ENCODE measurements at regions not wholly inside any gene's neighbourhood (a gene's known extent, or its start where the extent isn't known, plus 50 kb on each side); places are given as distances from the start of the nearest gene placed in this dataset.

GRCh38 chr1:102655034-102655433 is 453.3 kb downstream of the COL11A1 start:
- H3K23ac ChIP-seq (ENCODE audit: low read length), result no peak overlapping the region
- H3K27ac ChIP-seq (ENCODE audit: low read depth, low read length), result no peak overlapping the region
- H3K14ac ChIP-seq (ENCODE audit: low read length), result no peak overlapping the region
- H3K9me3 ChIP-seq (ENCODE audit: insufficient read depth, low read depth, low read length), result no peaks in the 10 kb centered on the region
- H2BK12ac ChIP-seq (ENCODE audit: low read length), result no peak overlapping the region
- no peak overlapping the region for H4K8ac ChIP-seq (ENCODE audit: low read depth, low read length)
- DNase-seq, result no peak
- H3K9ac ChIP-seq (ENCODE audit: low read length), result no peak overlapping the region
- no peak overlapping the region for H2AFZ ChIP-seq (ENCODE audit: insufficient read depth, low read length, poor library complexity)
- H3K18ac ChIP-seq (ENCODE audit: low read length), result no peak overlapping the region
- H3K36me3 ChIP-seq (ENCODE audit: control insufficient read depth in 1 of 2, insufficient read depth in 2 of 2, low read length in 2 of 2), result no peaks in the 10 kb centered on the region
- H2BK5ac ChIP-seq (ENCODE audit: low read depth, low read length, poor library complexity), result no peak overlapping the region
- H3K4me2 ChIP-seq (ENCODE audit: low read length), result no peak overlapping the region
- no CpG with 5 or more reads among the region's 8 CpGs for WGBS (ENCODE audit: extremely low coverage, insufficient coverage, insufficient read length)
- no peaks in the 10 kb centered on the region for H3K27me3 ChIP-seq (ENCODE audit: insufficient read depth, low read length)
- H2AK5ac ChIP-seq (ENCODE audit: low read length), result no peak overlapping the region
- no peak overlapping the region for H4K12ac ChIP-seq (ENCODE audit: low read depth, low read length)
- no peak overlapping the region for H3K4me3 ChIP-seq (ENCODE audit: low read depth, low read length)
- no peaks in the 10 kb centered on the region for H3K79me1 ChIP-seq (ENCODE audit: low read length)
- H3K4ac ChIP-seq (ENCODE audit: low read depth, low read length), result no peak overlapping the region
- H3K4me1 ChIP-seq (ENCODE audit: control insufficient read depth in 1 of 2, insufficient read depth in 2 of 2, low read length in 2 of 2), result no peaks in the 10 kb centered on the region
- H2BK120ac ChIP-seq (ENCODE audit: insufficient read depth, low read length, poor library complexity), result no peak overlapping the region
- no peak overlapping the region for H4K91ac ChIP-seq (ENCODE audit: low read depth, low read length)
- H3K79me2 ChIP-seq (ENCODE audit: control insufficient read depth, insufficient read depth, low read length, poor library complexity), result no peaks in the 10 kb centered on the region

- DNase-seq, result peak in 1 of 2 donors; percentile 32
- Histone ChIP-seq H3K79me1 (ENCODE audit: low read length) (no peaks in the 10 kb centered on the region), H2BK5ac (ENCODE audit: low read depth, low read length, poor library complexity) (no peak overlapping the region), H3K4me1 (ENCODE audit: control insufficient read depth in 1 of 2, insufficient read depth in 2 of 2, low read length in 2 of 2) (no peaks in the 10 kb centered on the region), H2AK5ac (ENCODE audit: low read length) (no peak overlapping the region), H2BK120ac (ENCODE audit: insufficient read depth, low read length, poor library complexity) (no peak overlapping the region), H4K8ac (ENCODE audit: low read depth, low read length) (no peak overlapping the region), H3K23ac (ENCODE audit: low read length) (no peak overlapping the region), H2BK12ac (ENCODE audit: low read length) (no peak overlapping the region), H3K4ac (ENCODE audit: low read depth, low read length) (no peak overlapping the region), H3K79me2 (ENCODE audit: control insufficient read depth, insufficient read depth, low read length, poor library complexity) (no peaks in the 10 kb centered on the region), H3K9ac (ENCODE audit: low read length) (no peak overlapping the region), H3K4me2 (ENCODE audit: low read length) (no peak overlapping the region), H3K9me3 (ENCODE audit: insufficient read depth, low read depth, low read length) (no peaks in the 10 kb centered on the region), H3K27me3 (ENCODE audit: insufficient read depth, low read length) (no peaks in the 10 kb centered on the region), H3K18ac (ENCODE audit: low read length) (no peak overlapping the region), H3K36me3 (ENCODE audit: control insufficient read depth in 1 of 2, insufficient read depth in 2 of 2, low read length in 2 of 2) (no peaks in the 10 kb centered on the region), H3K4me3 (ENCODE audit: low read depth, low read length) (no peak overlapping the region), H4K12ac (ENCODE audit: low read depth, low read length) (no peak overlapping the region), H4K91ac (ENCODE audit: low read depth, low read length) (no peak overlapping the region), H2AFZ (ENCODE audit: insufficient read depth, low read length, poor library complexity) (no peak overlapping the region), H3K27ac (ENCODE audit: low read depth, low read length) (no peak overlapping the region), H3K14ac (ENCODE audit: low read length) (no peak overlapping the region)
- WGBS (ENCODE audit: extremely low coverage, insufficient coverage, insufficient read length), result no CpG with 5 or more reads among the region's 1 CpG
These were observed 467.4 kb downstream of the COL11A1 start for GRCh38 chr1:102640872-102641271.

GRCh38 chr1:102640312-102640711 is 468.0 kb downstream of the COL11A1 start:
- Histone ChIP-seq H3K23ac (ENCODE audit: low read length) (no peak overlapping the region), H2AK5ac (ENCODE audit: low read length) (no peak overlapping the region), H4K91ac (ENCODE audit: low read depth, low read length) (no peak overlapping the region), H3K79me1 (ENCODE audit: low read length) (no peaks in the 10 kb centered on the region), H3K4me2 (ENCODE audit: low read length) (no peak overlapping the region), H3K18ac (ENCODE audit: low read length) (no peak overlapping the region), H3K4me1 (ENCODE audit: control insufficient read depth in 1 of 2, insufficient read depth in 2 of 2, low read length in 2 of 2) (no peaks in the 10 kb centered on the region), H3K27me3 (ENCODE audit: insufficient read depth, low read length) (no peaks in the 10 kb centered on the region), H2BK5ac (ENCODE audit: low read depth, low read length, poor library complexity) (no peak overlapping the region), H3K9ac (ENCODE audit: low read length) (no peak overlapping the region), H2BK12ac (ENCODE audit: low read length) (no peak overlapping the region), H3K4ac (ENCODE audit: low read depth, low read length) (no peak overlapping the region), H2AFZ (ENCODE audit: insufficient read depth, low read length, poor library complexity) (no peak overlapping the region), H4K12ac (ENCODE audit: low read depth, low read length) (no peak overlapping the region), H3K14ac (ENCODE audit: low read length) (no peak overlapping the region), H3K79me2 (ENCODE audit: control insufficient read depth, insufficient read depth, low read length, poor library complexity) (no peaks in the 10 kb centered on the region), H3K9me3 (ENCODE audit: insufficient read depth, low read depth, low read length) (no peaks in the 10 kb centered on the region), H3K36me3 (ENCODE audit: control insufficient read depth in 1 of 2, insufficient read depth in 2 of 2, low read length in 2 of 2) (no peaks in the 10 kb centered on the region), H4K8ac (ENCODE audit: low read depth, low read length) (no peak overlapping the region), H2BK120ac (ENCODE audit: insufficient read depth, low read length, poor library complexity) (no peak overlapping the region), H3K27ac (ENCODE audit: low read depth, low read length) (no peak overlapping the region), H3K4me3 (ENCODE audit: low read depth, low read length) (no peak overlapping the region)
- no peak for DNase-seq
- WGBS (ENCODE audit: extremely low coverage, insufficient coverage, insufficient read length), result no CpG with 5 or more reads among the region's 1 CpG

GRCh38 chr1:102631691-102632090 is 476.6 kb downstream of the COL11A1 start:
- Histone ChIP-seq H3K9ac (ENCODE audit: low read length) (no peak overlapping the region), H4K91ac (ENCODE audit: low read depth, low read length) (no peak overlapping the region), H3K18ac (ENCODE audit: low read length) (no peak overlapping the region), H3K27ac (ENCODE audit: low read depth, low read length) (no peak overlapping the region), H3K79me1 (ENCODE audit: low read length) (no peaks in the 10 kb centered on the region), H3K4me3 (ENCODE audit: low read depth, low read length) (no peak overlapping the region), H2BK120ac (ENCODE audit: insufficient read depth, low read length, poor library complexity) (no peak overlapping the region), H3K27me3 (ENCODE audit: insufficient read depth, low read length) (no peaks in the 10 kb centered on the region), H3K36me3 (ENCODE audit: control insufficient read depth in 1 of 2, insufficient read depth in 2 of 2, low read length in 2 of 2) (no peaks in the 10 kb centered on the region), H3K14ac (ENCODE audit: low read length) (no peak overlapping the region), H2BK5ac (ENCODE audit: low read depth, low read length, poor library complexity) (no peak overlapping the region), H4K8ac (ENCODE audit: low read depth, low read length) (no peak overlapping the region), H3K79me2 (ENCODE audit: control insufficient read depth, insufficient read depth, low read length, poor library complexity) (no peaks in the 10 kb centered on the region), H3K23ac (ENCODE audit: low read length) (no peak overlapping the region), H3K9me3 (ENCODE audit: insufficient read depth, low read depth, low read length) (no peaks in the 10 kb centered on the region), H2AK5ac (ENCODE audit: low read length) (no peak overlapping the region), H3K4me2 (ENCODE audit: low read length) (no peak overlapping the region), H4K12ac (ENCODE audit: low read depth, low read length) (no peak overlapping the region), H3K4me1 (ENCODE audit: control insufficient read depth in 1 of 2, insufficient read depth in 2 of 2, low read length in 2 of 2) (peaks cover 0 to 2% of the 10 kb centered on the region in 2 experiments), H2BK12ac (ENCODE audit: low read length) (no peak overlapping the region), H2AFZ (ENCODE audit: insufficient read depth, low read length, poor library complexity) (no peak overlapping the region), H3K4ac (ENCODE audit: low read depth, low read length) (no peak overlapping the region)
- WGBS (ENCODE audit: extremely low coverage, insufficient coverage, insufficient read length), result no CpG with 5 or more reads among the region's 3 CpGs
- DNase-seq, result no peak
